NCI-H2196 (cell line): ENCODE measurements at regions not wholly inside any gene's neighbourhood (a gene's known extent, or its start where the extent isn't known, plus 50 kb on each side); places are given as distances from the start of the nearest gene placed in this dataset.

Experiments used
- DNase-seq: peaks from one replicate; lab custom pipeline; 2025; ENCODE audit not compliant: unreplicated experiment; lab: John Stamatoyannopoulos, UW

DNA sequence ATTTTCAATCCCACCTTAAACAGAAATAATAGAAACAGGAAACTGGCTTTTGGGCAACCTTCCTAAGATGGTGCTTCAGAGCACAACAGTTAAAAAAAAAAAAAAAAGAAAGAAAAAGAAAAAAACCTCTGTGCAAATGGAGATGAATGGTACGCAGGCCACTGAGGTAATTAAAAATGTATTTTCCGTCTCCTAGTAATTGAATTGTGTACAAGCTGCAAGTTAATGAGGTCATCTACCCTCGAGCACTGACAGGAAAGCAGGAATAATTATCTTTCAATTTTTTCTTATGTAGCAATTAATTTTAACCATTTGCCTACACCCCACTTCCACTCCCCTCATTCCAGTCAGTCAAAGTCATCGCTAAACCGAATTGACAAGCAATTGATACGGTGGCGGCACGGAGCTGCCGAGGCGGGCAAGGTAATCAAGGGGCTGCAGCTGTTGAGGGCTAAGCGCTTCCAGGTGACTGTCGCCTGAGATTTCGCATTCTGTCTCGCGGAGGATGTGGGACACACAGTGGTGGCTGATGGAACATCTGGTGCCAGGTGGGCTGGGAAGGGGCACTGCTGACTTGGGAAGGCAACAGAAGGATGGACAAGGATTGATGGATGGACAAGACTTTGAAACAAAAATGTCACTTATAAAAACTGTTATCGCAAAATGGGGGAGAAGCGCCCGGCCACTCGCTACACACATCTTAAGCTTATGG is 109.4 kb downstream of the RCN1 start:
- DNase-seq = no peak

DNA sequence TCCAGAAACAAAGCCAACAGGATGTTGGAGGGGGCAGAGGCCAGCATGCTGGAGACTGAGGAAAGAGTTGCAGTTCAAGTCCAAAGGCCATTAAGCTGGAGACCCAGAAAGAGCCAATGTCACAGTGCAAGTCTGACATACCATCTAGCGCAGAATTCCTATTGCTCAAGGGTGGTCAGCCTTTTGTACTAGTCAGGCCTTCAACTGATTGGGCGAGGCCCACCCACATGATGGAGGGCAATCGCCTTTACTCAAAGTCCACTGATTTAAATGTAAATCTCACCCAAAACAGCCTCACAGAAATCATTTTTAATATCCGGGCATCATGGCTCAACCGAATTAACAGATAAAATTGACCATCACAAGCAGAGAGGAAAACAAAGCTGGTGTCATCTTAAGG is 113.9 kb downstream of the RCN1 start:
- DNase-seq = no peak

GRCh38 chr11:32210556-32210955 is 119.7 kb downstream of the RCN1 start:
- DNase-seq = no peak

GRCh38 chr11:32213223-32213622 is 122.3 kb downstream of the RCN1 start:
- DNase-seq = no peak

- DNase-seq = no peak
These were observed 124.3 kb downstream of the RCN1 start for GRCh38 chr11:32215157-32215556.

DNA sequence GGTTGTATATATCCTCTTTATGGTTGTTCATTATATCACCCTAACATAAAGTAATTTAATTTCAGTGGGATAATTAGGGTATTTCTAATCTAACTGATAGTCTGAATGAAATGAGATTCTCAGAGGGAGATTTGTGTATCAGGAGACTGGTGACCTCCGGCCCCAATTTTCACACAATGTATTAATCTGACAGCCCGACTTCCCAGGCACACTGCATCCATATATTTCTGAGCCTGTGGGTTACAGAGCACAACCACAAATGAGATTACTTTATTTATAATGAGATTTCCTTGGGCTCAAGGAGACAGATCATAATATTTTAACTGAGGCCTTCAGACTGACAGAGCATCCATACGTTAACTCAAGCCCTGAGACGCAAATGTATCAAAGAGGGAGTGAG is 125.9 kb downstream of the RCN1 start:
- DNase-seq = no peak

- no peak for DNase-seq
These were observed 128.4 kb downstream of the RCN1 start for GRCh38 chr11:32219320-32219719.

DNA sequence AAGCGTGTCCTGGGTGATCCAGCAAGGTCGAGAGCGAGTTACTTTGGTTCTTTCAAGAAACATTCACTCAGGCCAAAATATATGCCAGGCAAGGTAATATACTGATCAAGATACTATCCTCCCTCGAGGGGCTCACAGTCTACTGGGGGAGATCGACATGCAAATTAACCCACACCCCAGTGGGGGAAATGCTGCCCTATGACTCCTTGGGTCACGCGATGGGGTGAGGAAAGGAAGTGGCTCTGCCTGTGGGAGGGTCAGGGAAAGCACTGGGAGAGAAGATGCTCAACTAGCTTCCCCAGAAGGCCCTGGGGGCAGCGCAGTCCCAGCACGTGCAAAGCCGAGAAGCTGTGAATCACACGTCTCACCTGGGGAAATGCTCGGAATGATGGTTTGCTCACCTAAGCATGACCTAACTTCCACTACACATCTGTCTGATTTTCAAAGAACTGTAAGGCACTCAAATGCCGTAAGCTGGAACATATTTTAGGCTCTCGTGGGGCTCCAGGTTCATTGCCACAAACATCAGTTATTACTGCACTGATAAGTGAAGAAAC is 130.7 kb downstream of the RCN1 start:
- DNase-seq = no peak

DNA sequence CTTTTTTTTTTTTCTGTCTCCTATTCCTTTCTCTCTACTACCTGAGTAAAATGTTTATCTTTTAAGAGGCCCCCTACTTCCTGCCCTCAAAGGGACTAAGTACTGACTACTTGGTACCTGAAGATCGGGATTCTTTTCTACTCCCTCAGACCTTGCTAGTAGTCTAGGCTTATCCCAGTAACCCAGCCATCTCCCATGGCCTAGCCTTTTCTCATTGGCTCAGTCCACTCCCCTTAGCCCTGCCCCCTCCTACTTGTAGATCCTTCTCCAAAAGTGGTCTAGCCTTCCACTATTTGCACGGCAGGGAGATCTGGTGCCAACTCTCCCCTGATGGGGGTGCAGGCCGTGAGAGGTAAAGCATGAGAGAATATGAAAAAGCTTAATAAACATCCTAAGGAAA is 133.7 kb downstream of the RCN1 start:
- DNase-seq = no peak

DNA sequence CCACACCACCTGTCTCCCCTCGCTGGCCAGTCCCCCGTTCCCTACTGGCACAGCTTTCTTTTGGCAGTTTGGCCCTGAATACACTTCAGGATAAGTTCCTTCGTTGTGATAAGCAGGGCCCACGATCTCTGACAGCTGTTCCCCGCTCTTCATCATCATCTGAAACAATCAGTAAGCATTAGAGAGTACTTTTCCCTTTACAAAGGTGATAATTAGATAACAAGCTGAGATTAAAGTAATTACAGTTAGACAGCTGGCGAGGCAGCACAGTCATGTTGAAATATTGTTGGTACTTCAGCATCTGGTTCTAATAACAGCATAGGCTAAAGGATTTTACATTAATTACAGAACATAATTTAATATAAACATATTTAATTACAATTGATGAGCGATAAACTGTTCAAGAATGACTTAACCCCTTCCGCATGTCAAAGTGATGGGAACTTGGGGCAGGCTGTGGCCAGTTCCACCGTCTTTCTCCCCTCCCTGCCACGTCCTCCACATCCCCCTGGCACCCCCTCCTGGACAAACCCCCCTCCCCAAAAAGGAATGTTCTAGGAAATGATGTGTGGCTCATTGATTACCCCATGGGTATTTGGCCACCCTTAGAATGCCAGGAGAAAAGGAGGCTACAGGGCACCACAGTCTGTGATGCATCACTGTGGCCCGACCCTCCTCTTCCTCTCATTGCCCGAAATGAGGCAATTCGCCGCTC is 134.9 kb downstream of the RCN1 start:
- DNase-seq = no peak

DNA sequence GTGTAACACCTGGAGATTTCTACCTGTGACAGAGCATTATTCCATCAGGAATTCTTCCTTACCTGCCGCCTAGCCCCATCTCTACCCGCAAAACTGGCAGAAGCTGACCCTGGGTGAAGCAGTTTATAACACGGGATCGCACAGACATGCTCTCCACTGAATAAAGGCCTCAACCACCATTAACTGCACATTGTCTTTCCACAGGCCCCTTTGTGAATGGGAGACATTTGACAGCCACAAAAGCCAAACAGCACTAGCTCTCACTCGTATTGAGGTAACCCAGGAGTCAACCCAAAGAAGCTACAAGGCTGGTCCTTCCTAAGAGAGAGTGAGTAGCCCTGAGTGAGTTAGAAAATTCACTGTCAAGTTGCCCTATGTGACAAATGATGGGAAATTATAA is 135.6 kb downstream of the RCN1 start:
- no peak for DNase-seq

- no peak for DNase-seq
These were observed 138.8 kb downstream of the RCN1 start for GRCh38 chr11:32229576-32230240.

DNA sequence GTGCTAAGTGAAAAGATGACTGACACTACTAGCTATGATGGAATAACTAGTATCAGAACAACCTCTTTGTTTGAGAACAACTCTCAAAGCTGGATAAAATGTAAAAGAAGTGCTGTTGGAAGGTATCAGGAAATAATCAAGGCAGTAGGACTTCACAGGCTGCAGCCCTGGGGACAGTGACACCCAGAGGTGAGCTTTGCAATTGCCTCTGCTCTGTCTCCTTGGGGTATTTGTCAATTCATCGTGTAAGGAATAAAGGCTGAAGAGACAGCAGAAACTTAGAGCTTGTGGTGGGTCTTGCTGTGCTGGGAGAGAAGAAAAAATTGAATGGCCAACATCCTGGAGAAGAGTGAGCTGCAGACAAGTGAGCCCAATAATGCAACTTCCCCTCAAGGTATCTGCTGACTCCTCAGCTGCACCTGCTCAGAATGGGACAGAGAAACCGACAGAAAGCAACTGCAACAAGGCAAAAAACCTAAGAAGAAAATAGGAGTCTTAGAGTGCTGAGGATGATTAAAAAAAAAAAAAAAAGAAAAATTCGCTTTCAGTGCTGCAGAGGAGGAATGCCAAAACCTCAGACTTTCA is 141.1 kb downstream of the RCN1 start:
- DNase-seq = no peak

DNA sequence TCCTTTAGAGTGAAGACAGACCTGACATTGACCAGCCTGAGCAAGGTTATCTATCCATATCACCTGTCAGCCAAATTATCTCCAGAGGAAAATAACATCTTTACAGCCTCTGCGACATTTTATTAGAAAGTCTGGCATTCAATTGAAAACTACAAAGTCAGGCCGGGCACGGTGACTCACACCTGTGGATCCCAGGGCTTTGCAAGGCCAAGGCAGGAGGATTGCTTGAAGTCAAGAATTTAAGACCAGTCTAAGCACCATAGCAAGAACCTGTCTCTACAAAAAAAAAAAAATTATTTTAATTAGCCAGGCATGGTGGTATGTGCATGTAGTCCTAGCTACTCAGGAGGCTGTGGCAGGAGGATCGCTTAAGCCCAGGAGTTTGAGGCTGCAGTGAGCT is 141.6 kb downstream of the RCN1 start:
- no peak for DNase-seq

- DNase-seq = no peak
These were observed 142.4 kb downstream of the RCN1 start for GRCh38 chr11:32233276-32233675.

DNA sequence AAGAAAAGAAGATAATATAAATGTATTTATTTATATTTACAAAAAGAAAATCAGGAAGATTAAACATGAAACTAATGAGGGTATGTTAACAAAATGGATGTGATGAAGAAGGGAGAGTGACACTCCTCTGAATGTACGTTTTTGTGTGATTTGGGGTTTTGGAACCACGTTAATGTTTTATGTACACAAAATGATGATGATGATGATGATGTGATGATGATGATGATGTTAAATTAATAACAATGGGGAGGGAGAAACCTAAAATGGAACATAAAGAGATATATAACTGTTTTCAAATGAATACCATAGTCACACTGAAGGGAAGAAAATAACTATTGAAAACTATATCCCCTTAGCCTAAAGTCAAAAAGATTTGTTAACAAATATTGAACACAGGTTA is 143.1 kb downstream of the RCN1 start:
- no peak for DNase-seq

DNA sequence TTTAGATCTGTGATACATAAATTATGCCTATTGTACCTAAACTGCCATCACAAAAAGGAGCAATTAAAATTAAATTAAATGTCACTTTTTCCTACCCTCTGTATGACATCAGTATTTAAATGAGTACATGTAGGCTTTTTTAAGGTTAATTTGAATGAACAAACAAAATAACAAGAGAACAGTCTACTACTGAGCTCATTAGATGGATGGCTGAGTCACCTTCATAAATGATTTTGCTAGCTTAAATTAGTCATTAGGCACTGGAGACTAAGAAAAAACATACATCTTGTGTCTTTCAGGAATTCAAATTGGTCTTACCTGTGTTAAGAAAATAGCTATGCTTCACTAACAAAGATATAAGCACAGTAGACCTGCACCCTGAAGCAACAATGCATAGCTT is 153.6 kb downstream of the RCN1 start:
- DNase-seq = no peak

DNA sequence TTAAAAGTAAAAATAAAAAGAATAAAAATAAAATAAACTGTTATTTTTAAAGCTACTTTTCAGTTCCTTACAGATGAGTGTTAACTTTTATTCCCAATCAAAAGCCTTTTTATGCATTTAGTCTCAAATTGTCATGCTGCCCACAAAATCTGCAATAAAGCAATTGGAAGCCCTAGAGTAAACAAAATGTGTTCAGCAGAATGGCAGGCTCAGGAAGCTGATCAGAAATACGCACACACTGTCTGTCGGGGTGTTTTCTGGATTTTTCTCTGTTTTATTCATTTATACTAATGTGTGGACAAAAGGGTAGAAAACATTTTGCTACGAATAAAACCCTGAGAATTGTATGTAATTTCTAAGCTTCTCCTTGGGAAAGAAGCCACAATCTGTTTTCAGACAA is 162.8 kb downstream of the RCN1 start:
- no peak for DNase-seq

DNA sequence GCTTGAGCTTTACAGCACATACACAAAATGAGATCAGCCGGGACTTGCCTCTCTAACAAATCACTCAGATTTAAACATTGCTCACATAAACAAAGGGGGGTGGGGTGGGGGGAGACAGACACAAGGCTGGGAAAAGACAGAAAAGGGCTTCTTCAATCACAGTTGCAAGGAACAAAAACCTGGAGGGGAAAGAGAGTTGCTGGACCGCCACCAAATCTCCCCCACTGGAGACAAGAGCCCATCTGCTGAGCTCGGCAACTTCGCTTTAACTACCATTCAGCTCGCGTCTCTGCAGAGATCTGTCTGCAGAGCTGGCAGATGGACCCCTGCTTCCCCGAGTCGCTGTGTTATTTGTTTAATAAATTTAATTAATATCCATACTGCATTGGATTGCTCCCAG is 165.0 kb downstream of the RCN1 start:
- DNase-seq = no peak

DNA sequence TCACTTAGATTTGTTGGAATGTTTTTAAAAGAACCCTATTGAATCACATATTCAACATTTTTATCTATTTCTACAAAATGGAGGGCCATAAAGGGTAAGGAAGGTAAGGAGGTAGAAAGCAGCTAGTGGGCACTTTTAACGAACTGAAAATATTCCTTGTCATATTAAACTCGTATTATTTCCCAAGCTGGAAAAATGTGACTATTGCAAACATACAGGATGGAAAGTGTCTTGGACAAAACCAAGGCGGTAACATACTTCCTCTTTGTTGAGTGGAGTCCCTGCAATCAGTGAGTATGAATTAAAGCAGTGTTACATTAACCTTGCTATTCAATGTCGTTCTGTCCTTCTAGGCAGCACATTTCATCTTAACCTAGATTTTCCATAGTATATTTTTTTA is 165.6 kb downstream of the RCN1 start:
- DNase-seq = no peak

- DNase-seq = no peak
These were observed 168.8 kb downstream of the RCN1 start for GRCh38 chr11:32259641-32260081.

DNA sequence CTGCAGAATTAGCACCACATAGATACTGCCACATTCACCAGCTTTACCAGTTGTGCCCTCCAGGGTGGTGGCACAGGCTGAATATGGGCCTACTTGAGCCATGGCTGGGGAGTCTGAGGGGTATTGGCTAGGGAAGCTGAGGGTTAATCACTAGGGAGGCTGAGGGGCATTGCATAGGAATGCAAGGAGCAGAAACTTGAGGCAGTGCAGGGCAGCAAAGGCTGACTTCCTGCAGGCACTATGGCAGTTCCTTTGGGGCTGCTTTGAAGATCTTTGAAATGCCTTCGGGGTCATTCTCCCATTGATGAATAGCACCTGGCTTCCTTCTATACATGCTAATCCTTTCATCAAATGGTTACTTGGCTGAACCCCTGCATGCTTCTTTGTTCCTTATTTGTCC is 171.5 kb downstream of the RCN1 start:
- DNase-seq = no peak
